ENCODE measurements at regions not wholly inside any gene's neighbourhood (a gene's known extent, or its start where the extent isn't known, plus 50 kb on each side); places are given as distances from the start of the nearest gene placed in this dataset.
"Not testable (repeated sequence)": the region's sequence is repeated elsewhere in the genome, so short reads cannot be mapped to it uniquely, and the experiment has no call there.

DNA sequence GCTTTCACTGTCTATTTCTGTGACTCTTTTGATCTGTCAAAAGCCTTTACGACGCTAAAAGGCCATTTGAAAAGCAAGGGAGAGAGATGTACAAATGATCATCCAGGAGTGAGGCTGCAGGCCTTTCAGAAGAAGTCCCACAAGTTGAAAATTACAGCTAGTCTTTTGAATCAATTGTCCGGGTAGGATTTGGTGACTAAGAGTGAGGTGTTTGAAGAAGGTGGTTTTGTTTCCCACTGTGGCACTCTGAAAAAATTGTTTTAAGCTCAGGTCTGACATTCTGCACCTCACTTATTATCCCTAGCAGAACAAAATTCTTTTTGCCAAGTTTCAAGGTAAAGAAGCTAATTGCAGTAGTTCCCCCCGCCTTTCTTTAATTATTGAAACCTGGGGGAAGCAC lies 50.8 kb upstream of the TMEM108 start:
- DNase-seq = no peak

DNA sequence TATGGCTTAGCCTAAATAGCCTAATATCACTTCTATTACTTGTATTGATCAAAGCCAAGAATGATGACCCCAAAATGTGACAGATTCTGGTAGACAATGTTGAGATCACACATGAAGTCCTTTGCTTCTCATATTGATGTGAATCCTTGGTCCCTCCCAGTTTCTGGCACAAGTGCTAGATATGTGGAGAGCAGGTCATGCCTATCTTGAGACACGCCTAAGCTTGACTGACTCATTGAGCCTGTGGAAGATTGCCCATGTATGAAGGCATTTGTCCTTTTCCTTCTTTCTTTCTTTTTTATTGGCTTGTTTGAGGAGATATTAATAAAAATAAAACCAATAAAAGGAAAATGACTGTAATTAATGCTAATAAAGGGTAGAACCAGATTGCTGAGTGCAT lies 54.0 kb upstream of the TMEM108 start:
- no peak for DNase-seq

DNA sequence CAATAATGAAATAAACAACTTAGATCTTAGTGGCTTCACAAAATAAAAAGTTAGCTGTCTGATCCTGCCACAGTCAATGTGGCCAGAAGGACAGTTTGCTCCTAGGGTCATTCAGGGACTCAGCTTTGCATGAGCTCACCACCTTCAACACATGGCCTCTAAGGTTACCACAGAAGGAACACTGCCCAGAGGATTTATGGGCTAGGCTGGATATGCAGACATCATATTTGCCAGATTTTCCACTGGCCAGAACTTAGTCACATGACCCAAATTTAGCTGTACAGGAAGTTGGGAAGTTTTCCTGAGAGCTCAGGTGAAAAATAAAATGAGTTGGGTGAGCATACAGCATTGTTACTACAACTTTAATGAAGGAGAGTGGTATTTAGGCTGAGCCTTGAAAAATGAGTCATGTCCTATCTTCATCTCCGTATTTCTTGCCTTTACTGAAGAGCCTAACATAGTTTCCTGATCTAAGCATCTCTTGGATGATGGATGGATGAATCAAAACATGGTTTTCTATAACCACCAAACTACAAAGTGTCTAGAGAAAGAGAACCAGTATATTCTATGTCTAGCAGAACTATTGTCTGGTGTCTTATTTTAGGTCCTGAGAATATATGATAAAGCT lies 54.9 kb upstream of the TMEM108 start:
- DNase-seq = no peak

DNA sequence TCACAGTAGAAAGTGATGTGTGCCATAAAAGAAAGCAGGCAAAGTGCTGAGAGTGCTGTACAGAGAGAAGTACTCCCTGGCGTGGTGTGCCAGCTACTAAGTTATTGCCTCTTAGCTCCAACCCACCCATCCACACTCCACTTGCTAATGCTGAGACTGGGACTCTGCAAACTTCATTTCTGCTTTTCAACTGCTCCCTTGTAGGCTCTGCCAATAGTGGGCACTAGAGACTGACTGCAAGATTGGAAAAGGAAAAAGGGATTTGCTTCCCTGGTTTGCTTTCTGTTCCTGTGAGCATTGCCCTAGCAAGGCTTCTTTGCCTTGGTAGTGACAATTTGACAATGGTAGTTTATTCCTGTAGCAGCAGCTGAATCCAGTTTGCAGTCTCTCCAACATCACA lies 56.5 kb upstream of the TMEM108 start:
- no peak for DNase-seq

DNA sequence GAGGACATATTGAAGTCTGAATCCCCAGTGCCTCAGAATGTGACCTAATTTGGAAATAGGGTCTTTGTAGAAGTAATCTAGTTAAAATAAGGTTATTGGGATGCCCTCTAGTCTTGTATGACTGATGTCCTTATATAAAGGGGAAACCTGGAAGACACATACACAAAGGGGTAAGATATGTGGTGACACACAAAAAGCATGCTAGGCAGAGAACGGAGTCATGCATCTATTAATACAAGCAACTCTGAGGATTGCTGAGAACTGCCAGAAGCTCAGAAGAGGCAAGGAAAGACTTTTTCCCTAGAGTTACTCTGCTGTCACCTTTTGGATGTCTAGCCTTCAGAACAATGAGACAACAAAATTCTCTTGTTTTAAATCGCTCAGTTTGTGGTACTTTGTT lies 58.1 kb upstream of the TMEM108 start:
- no peak for DNase-seq

DNA sequence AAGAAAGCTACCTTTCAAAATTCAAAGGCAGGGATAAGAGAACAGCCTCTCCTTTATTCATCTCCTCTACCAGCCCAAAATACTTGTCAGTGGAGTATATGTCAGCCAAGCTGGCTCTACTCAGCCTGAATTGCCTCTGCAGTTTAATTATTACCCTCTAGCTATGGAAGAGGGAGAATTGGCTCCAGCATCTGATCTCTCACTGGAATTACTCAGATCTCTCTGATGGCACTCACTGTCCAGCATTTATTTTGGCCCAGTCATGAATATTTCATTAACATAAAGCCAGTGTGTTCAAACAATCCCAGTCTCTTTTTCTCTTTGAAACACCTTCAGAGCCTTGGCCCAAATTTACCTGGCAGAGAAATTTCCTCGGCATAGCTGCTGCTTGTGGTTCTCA lies 58.6 kb upstream of the TMEM108 start:
- DNase-seq = no peak

DNA sequence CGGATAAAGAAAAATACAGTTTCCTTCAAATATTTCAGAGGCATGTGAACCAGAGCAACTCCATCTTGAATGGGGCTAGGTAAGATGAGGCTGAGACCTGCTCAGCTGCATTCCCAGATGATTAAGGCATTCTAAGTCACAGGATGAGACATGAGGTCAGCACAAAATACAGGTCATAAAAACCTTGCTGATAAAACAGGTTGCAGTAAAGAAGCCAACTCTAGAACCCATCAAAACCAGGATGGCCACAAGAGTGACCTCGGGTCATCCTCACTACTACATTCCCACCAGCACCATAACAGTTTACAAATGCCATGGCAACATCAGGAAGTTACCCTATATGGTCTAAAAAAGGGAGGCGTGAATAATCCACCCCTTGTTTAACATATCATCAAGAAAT lies 59.2 kb upstream of the TMEM108 start:
- not testable (repeated sequence) for DNase-seq

DNA sequence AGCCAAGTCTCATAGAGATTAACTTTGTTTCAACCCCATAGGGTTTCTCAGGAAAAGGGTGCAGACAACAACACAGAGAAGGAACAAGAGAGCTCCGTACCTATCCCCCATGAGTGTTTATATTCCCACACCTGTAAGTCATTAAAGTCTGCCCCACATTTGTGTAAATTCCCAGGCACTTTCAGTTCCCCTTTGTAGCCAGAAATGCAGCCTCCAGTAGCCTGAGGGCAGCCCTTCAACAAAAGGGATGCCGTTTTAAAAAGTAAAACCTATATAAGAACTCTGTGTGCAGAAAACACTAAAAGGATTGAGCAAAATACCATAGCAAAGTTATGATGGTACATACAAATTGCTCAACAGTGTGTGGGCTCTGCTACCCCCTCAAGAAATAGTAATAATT lies 59.7 kb upstream of the TMEM108 start:
- no peak for DNase-seq

DNA sequence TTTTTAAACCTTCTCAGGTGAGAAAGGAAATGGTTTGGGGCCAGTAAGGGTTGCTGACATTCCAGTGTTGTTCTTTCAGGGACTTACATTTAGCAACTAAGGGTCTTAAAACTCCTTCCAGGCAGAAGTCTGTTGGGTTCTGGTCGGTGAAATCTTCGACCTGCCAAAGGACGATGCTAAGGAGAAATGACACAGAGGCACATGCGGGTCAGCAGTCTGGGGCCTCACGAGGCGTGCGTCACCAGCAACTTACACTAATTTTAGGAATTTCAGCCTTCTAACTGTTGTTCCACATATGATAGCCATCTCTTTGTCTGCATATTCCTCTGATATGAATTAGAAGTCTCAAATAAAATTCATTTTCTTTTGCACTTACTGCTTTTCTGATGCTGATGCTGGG lies 64.1 kb upstream of the TMEM108 start:
- DNase-seq = no peak

DNA sequence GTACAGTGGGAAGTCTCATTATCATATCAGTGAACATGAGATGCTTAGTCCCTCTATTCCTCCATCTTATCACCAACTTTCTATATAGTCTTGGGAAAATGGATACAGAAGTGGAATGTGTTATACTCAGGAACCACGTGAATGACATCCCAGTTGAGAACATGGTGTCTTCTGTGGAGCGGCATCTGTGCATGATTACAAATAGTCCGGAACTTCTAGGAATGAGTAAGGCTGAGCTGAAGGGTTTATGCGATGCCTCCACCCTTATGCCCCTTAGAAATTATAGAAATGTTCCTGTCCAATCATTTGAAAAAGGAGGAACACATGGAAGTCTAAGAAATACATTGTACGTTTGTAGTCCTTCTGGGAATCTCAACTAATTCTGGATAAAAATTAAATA lies 64.8 kb upstream of the TMEM108 start:
- DNase-seq = no peak

DNA sequence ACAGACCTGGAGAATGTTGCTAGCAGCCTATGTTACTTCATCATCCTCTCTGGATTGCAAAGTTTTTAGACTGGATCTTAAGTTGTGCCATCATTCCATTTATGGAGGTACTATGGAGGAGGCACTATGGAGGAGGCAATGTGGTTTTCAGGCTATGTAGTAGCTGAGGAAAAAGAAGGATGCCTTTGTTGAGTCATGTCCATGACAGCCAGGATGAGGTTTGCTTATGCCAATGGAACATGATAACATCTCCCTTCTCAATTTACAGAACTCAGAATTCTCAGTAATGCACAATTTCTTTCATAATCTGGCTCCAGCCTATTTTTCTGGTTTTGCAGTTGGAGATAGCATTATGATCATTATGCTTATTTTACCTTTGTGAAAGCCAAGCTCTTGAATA lies 65.9 kb upstream of the TMEM108 start:
- no peak for DNase-seq

DNA sequence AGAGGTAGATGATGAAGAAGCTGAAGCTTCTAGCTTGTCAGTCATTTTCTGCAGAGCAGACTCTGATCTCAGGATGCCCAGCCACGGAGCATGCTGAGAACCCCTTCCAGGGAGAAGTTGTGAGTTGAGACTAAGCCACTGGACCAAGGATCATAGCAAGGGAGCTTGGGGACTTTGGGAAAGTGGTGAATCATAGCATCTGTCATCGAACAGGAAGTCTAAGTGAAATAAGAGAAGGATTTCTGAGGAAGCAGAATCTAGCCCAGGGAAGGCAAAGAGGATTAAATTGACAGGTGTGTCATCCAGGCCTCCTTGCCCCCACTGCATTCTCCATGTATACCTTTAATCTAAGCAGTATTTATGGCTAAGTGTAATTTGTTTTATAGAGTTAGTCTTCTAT lies 71.8 kb upstream of the TMEM108 start:
- no peak for DNase-seq

DNA sequence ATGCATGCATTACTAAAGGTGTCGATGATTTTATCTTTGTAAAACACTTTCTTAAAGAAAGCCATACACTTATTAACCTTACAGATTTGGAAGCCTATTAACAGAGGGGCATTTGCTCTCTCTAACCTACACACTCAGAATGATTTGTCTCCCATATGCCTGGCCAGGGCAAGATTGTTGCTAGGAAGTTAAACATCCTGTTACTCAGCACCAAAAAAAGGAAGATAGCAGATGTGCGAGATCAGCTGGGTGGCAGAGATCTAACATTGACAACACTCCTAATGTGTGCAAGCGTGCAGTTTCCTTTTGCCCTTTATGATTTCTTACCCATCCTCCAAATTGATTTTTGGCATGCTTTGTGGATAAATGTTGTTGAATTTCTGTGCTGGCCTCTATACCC lies 73.9 kb upstream of the TMEM108 start:
- DNase-seq = no peak

DNA sequence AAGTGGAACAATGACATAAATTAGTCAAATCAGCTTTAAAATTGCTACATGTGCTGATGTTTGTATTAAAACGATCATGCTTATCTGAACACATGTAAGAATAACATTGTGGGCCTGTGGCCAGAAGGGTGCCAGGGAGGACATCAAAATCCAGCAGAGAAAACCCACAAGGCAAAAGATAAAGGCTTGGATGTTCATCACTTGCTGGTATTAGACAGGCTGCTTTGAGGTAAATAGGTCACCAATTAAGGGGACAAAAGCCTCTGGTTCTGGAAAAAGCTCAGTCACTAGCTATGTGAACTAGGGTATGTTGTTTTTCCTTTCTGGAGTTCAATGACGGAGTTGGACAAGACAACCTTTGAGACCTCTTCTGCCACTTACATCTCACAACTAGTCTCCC lies 74.4 kb upstream of the TMEM108 start:
- DNase-seq = no peak

DNA sequence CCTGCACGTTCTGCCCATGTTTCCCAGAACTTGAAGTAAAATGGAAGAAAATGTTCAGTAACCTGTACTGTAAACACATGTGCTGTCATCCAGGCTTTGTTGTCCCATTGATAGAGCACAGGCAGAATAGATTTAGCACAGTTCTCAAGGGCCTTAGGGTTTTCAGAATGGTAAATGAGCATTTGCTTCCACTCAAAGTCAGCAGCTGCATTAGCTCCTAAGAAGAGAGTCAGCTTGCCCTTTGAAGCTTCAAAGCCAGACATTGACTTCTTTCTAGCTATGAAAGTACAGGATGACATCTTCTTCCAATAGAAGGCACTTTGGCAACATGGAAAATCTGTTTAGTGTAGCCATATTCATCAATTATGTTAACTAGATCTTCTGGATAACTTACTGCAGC lies 76.2 kb upstream of the TMEM108 start:
- DNase-seq = no peak

DNA sequence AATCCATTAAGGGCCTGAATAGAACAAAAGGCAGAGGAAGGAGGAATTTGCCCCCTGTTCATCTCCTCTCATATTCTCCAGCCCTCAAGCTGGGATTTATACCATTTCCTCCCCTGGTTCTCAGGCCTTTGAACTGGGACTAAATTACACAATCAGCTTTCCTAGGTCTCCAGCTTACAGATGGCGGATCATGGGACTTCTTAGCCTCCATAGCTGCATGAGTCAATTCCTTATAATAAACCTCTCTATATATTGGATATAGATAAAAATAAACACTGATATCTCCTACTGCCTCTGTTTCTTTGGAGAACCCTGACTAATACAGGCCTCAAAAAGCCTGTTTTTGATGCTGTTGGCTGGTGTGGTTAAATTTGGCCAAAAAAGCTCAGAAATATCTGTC lies 84.5 kb upstream of the TMEM108 start:
- no peak for DNase-seq

DNA sequence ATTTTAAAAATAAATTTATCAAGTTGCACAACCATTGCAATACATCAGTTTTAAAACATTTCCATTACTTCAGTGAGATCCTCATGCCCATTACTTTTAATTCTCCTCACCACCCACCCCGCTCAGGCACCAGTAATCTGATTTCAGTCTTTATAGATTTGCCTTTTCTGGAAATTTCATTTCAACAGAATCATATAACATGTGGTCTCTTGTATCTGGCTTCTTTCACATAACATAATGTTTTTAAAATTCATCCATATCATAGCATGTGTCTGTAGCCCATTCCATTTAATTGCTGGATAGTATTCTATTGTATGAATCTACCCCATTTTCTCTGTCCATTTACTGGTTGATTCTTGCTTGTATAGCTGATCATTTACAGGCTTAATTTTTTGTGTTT lies 110.3 kb upstream of the TMEM108 start:
- DNase-seq = no peak

DNA sequence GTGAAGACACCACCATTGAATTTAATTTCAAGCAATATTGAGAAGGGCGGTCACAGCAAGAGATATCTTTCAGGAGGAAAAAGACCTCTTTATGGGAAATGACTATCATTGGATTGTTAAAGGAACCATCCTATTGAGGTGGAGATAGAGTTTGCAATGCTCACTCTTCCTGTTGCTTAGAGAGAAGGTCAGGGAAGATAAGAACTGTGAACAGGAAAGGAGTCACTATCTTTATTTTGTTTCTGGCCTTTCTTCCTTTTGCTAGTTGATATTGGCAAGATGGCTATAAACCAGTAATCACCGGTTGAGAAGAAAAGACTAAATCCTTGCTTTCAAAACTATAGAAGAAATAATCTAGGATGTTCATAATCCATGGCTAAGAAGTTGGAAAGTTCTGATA lies 112.1 kb upstream of the TMEM108 start:
- DNase-seq = no peak

DNA sequence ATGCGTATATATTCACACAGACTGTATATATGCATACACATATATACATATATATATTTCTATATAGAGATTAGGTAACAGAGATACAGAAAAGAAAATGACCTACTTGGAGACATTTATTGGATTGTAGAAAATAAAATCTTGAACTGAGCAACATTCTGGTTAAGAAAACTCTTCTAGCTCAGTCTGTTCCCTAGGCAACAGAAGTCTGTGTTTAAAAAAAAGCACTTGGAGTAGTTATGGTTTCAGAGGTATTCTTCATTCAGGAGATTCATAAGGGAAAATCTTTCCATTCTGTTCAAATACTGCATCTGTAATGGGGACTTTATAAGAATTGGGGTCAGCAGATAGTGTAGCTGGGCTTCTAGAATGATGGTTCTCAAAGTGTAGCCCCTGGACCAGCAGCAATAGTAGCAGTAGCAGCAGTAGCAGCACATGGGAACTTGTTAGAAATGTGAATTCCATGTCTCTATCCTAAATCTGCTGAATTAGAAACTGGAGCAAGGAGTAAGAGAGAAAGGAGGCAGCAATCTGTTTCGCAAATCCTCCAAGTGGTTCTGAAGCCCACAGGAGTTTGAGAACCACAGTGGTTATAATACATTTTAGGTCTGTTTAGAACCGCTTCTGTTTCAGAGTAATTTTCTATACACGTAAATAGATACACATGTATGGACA lies 112.8 kb upstream of the TMEM108 start:
- DNase-seq = no peak

DNA sequence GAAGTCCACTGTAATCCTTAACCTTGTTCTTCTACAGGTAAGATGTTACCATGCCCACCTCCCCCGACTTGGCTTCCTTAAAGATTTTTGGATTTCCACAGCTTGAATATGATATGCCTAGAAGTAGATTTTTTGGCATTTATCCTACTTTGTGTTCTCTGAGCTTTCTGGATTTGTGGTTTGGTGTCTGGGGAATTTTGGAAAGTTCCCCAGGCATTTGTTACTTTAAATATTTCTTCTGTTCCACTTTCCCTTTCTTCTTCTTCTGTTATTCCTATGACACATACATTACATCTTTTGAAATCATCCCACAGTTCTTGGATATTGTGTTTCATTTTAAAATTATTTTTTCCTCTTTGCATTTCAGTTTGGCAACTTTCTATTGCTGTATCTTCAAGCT lies 122.1 kb upstream of the TMEM108 start:
- DNase-seq = no peak

DNA sequence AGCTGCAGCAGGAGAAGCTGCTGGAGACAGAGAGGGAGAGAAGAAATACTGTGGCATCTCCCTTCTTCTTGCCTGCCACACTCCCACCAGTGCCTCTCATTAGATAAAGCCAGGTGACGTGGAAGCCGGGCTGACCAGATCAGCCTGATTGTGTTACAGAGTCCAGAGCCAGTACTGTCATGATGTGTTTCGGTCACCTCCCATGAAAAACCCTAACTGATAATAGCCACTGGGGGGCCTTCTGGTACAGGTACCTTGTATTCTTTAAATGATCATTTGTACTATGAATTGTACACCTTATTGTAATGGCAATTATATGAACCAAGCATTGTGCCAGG lies 125.8 kb upstream of the TMEM108 start:
- no peak for DNase-seq

DNA sequence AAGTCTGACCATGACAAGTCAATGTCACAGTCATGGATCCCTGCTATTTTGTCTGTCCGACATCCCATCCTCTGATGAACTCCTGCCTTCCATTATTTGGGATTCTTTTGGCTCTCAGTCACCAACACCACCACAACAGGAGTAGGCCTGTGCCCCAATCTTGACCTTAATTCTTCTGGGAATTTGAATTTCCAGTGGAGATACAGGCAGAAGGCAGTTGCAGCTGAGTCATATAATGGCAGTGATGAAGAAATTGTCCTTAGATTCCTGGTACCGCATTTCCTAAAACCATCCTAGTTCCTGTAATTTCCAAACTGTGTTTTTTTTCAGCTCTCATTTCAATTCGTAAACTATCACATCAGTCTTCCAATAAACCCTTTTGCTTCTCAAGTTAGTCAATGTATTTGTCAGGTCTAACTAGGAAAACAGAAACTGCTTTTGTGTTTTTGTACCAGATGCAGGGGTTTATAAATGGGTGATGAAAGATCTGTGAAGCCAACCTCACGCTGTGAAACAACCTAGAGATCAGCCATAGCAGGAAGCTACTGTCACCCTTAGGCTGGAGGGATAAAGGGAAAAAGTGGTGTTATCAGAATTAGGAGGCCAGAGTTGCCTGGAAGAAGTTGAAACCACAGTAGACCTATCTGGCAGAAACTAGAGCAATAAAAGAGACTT lies 126.3 kb upstream of the TMEM108 start:
- no peak for DNase-seq

DNA sequence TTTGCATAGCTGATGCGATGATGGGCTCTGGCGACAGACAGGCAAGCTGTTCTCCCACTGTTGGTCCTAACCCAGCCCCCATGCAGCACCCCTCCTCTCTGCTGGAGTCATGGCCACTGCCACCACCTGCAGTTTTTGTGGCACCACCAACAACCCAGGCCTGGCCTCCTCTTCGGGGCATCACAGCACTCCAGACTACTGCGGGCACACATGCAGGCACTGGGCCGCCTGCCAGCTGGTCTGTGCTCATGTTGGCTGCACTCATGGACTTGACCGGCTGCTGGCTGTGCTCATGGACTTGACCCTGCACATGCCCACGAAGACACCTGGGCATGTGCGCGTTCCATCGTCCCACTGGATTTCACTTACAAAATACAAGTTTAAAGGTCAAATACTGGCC lies 130.9 kb upstream of the TMEM108 start:
- peak in 1 of 14 donors; percentile 30 for DNase-seq

DNA sequence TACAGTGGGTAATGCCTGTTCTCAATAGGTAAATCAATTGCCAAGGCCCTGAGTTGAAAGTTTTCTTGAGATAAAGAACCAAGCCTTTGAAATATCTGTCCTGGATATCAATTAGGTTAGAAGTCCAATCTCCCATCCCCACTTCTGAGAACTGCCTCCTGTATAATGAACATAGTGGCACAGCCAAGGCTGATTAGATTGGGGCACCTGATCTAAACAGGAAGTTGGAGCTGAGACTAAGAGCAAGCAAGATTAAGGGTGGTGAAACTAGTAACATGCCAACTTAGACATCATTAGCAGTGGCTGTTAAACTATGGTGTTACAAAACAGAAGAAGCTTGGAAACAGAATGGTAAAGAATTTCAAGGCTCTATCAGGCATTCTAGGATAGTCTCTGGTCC lies 137.7 kb upstream of the TMEM108 start:
- DNase-seq = no peak
